Endothelial cell of umbilical vein (primary cell): ENCODE measurements at regions not wholly inside any gene's neighbourhood (a gene's known extent, or its start where the extent isn't known, plus 50 kb on each side); places are given as distances from the start of the nearest gene placed in this dataset.

Experiments
- BruUV-seq: library from RNA; stranded (reverse); fragments of 400-500 nt; replicated peaks from 2 replicates; lab custom pipeline; 2021; lab: Mats Ljungman, UMichigan
- CTCF ChIA-PET: fragments of 300-600, 350-600 bp; sonication (Branson Sonifier 250); formaldehyde crosslinking; loops from one replicate; lab custom pipeline; 2021; ENCODE audit warnings: antibody characterized with exemption, inconsistent platforms; lab: Charles Lee
- POLR2A ChIA-PET: fragments of 300-600, 350-600 bp; sonication (Branson Sonifier 250); formaldehyde crosslinking; loops from one replicate; lab custom pipeline; 2021; ENCODE audit warnings: antibody characterized with exemption, inconsistent platforms; lab: Charles Lee
- DNase-seq: peaks from one replicate; pipeline ENCODE4 v3.0.0-alpha.2; 2011; ENCODE audit warnings: low read depth, low spot score
- FAIRE-seq: peaks from 2 replicates; lab custom pipeline; 2011; peaks lifted over from hg19 to GRCh38; lab: Jason Lieb, UNC
- H2AFZ ChIP-seq: 2 replicates; pipeline ENCODE4 v1.6.0; 2012; ENCODE audit warnings: low read depth, low read length, control low read depth, inconsistent platforms
- H3K27ac ChIP-seq: 2 replicates; pipeline ENCODE4 v1.5.1; 2011; ENCODE audit warnings: low read depth, mild to moderate bottlenecking, control low read depth, low read length, moderate library complexity; ENCODE audit not compliant: insufficient read depth
- H3K27me3 ChIP-seq, 2 experiments: 2 replicates each; pipeline versions ENCODE4 v1.6.0 to v1.6.1; 2011; ENCODE audit warnings: low read length in 2 of 2, mixed read lengths in 1 of 2; ENCODE audit not compliant: control insufficient read depth in 2 of 2, insufficient read depth in 2 of 2
- H3K36me3 ChIP-seq, 2 experiments: 2 replicates in 1 of 2; 3 replicates in 1 of 2; pipeline ENCODE4 v1.5.1; 2011; ENCODE audit warnings: low read length in 2 of 2, mild to moderate bottlenecking in 1 of 2, moderate library complexity in 1 of 2; ENCODE audit not compliant: control insufficient read depth in 2 of 2, insufficient read depth in 2 of 2; ENCODE audit errors: extremely low read depth in 1 of 2
- H3K4me1 ChIP-seq: 3 replicates; pipeline ENCODE4 v1.5.1; 2011; ENCODE audit warnings: mild to moderate bottlenecking, low read length; ENCODE audit not compliant: control insufficient read depth, insufficient read depth; ENCODE audit errors: extremely low read depth
- H3K4me2 ChIP-seq: 2 replicates; pipeline ENCODE4 v1.6.1; 2011; ENCODE audit warnings: low read length, control low read depth, mixed read lengths; ENCODE audit not compliant: insufficient read depth
- H3K4me3 ChIP-seq, 3 experiments: fragments of 200-600 bp in 1 of 3; sonication (generic), shearing (Covaris generic) in 1 of 3; replicated peaks in 1 of 3; 2 replicates each; pipeline ENCODE4 v1.5.1; 2011 to 2016; ENCODE audit warnings: control low read depth in 3 of 3, low read length in 3 of 3, mild to moderate bottlenecking in 2 of 3, inconsistent platforms in 1 of 3, low read depth in 1 of 3, moderate library complexity in 1 of 3; ENCODE audit not compliant: insufficient read depth in 1 of 3
- H3K79me2 ChIP-seq: 2 replicates; pipeline ENCODE4 v1.6.0; 2012; ENCODE audit warnings: low read length, inconsistent platforms; ENCODE audit not compliant: control insufficient read depth, insufficient read depth
- H3K9ac ChIP-seq: replicated peaks from 2 replicates; pipeline ENCODE3; 2011; ENCODE audit warnings: low read length, control low read depth; ENCODE audit not compliant: insufficient read depth; ENCODE audit errors: extremely low read depth
- H3K9me1 ChIP-seq: replicated peaks from 3 replicates; pipeline ENCODE4 v1.6.0; 2011; ENCODE audit warnings: mild to moderate bottlenecking, low read length; ENCODE audit not compliant: control insufficient read depth, insufficient read depth; ENCODE audit errors: extremely low read depth
- H3K9me3 ChIP-seq: replicated peaks from 2 replicates; pipeline ENCODE4 v1.5.1; 2012; ENCODE audit warnings: low read length, inconsistent platforms; ENCODE audit not compliant: control insufficient read depth, insufficient read depth
- H4K20me1 ChIP-seq: replicated peaks from 2 replicates; pipeline ENCODE3; 2011; ENCODE audit warnings: mild to moderate bottlenecking, low read length; ENCODE audit not compliant: control insufficient read depth, insufficient read depth; ENCODE audit errors: extremely low read depth
- CTCF ChIP-seq, 2 donors: IDR thresholded peaks; 1 replicate in 1 of 2; 2 replicates in 1 of 2; pipeline ENCODE4 v1.5.1; 2011; ENCODE audit warnings: low read length in 2 of 2, mild to moderate bottlenecking in 2 of 2, moderate library complexity in 2 of 2, control low read depth in 1 of 2, inconsistent platforms in 1 of 2, low read depth in 1 of 2; ENCODE audit not compliant: insufficient read depth in 1 of 2; ENCODE audit errors: extremely low read depth in 1 of 2
- EZH2 ChIP-seq: IDR thresholded peaks from 2 replicates; pipeline ENCODE4 v1.6.1; 2012; ENCODE audit warnings: borderline replicate concordance, low read depth, mild to moderate bottlenecking, moderate library complexity, low read length, inconsistent platforms; ENCODE audit not compliant: severe bottlenecking
- FOS ChIP-seq: IDR thresholded peaks from 2 replicates; pipeline ENCODE4 v1.6.1; 2011; ENCODE audit warnings: mild to moderate bottlenecking, low read length, moderate library complexity, borderline replicate concordance; ENCODE audit not compliant: insufficient read depth
- GATA2 ChIP-seq: IDR thresholded peaks from 2 replicates; pipeline ENCODE4 v1.7.0; 2011; ENCODE audit warnings: low read depth, mild to moderate bottlenecking, moderate library complexity, mixed read lengths, low read length; ENCODE audit not compliant: insufficient read length, insufficient read depth
- JUN ChIP-seq: IDR thresholded peaks from 2 replicates; pipeline ENCODE4 v1.6.1; 2011; ENCODE audit warnings: borderline replicate concordance, low read depth; ENCODE audit not compliant: insufficient read length, insufficient read depth
- MYC ChIP-seq: IDR thresholded peaks from one replicate; pipeline ENCODE4 v1.6.1; 2011; ENCODE audit warnings: mild to moderate bottlenecking, low read depth, low read length
- POLR2A ChIP-seq: IDR thresholded peaks from 2 replicates; pipeline ENCODE4 v1.6.1; 2012; ENCODE audit warnings: low read depth, mild to moderate bottlenecking, control low read depth, low read length
- POLR2AphosphoS5 ChIP-seq: IDR thresholded peaks from 2 replicates; pipeline ENCODE4 v1.6.1; 2012; ENCODE audit warnings: low read depth, mild to moderate bottlenecking, control low read depth, low read length, moderate library complexity; ENCODE audit not compliant: insufficient read depth
- dilution Hi-C: fragments of 300-500 bp; cut with MboI; formaldehyde crosslinking; loops from one replicate; pipeline ENCODE4 v1.15.0; 2019; ENCODE audit warnings: low sequenced_read_pairs; ENCODE audit not compliant: extremely low pct_ligation_motif_present
- intact Hi-C: fragments of 100-400 bp; cut with micrococcal nuclease; formaldehyde crosslinking; loops from one replicate; pipeline ENCODE4 v1.10.0; 2022
- TF ChIP-seq, protein P1 (sequence below): IDR thresholded peaks from 2 replicates; pipeline ENCODE4 v1.6.1; 2011; ENCODE audit not compliant: insufficient read depth, insufficient read length

- Histone ChIP-seq H3K4me3 (no peak overlapping the region), H3K27me3 (no peaks in the 10 kb centered on the region), H3K4me1 (no peaks in the 10 kb centered on the region), H3K9me3 (no peaks in the 10 kb centered on the region), H3K4me2 (no peak overlapping the region), H3K9me1 (no peaks in the 10 kb centered on the region), H3K27ac (no peak overlapping the region), H4K20me1 (no peaks in the 10 kb centered on the region), H3K9ac (no peak overlapping the region), H3K36me3 (no peaks in the 10 kb centered on the region), H2AFZ (no peak overlapping the region), H3K79me2 (no peaks in the 10 kb centered on the region)
- no peak for FAIRE-seq
- DNase-seq, result no peak
- POLR2A ChIA-PET, result no interaction called here
- BruUV-seq, result no TSS peak
- dilution Hi-C loops, result no loop called here
- intact Hi-C loops, result no loop called here
- no peak for TF ChIP-seq POLR2A
- TF ChIP-seq FOS, result no peak
- TF ChIP-seq POLR2AphosphoS5, result no peak
- TF ChIP-seq EZH2, result no peak
- CTCF ChIA-PET, result no interaction called here
Measured at GRCh38 chr5:152883066-152883775, 478.1 kb upstream of the NMUR2 start.

DNA sequence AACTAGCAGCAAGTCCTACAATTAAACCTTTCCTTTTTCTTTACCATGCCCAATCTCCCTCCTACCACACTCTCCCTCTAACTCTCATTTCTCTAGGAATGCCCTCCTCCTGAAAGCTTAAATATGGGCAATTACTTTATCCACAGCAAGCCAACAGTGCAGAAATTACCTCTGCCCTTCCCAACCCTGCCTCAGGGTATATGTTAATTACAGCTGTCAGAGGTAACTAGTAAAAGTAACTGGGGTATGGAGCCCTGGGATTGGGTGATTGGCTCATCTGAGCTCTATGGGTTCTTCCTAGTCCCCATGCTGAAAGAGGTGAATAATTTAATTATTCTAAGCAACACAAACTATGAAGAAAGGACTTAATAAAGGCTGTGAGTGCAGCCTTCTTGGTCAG, 478.9 kb upstream of the NMUR2 start:
- BruUV-seq, result no TSS peak
- POLR2A ChIA-PET, result no interaction called here
- H3K4me2 ChIP-seq, result no peak overlapping the region
- dilution Hi-C loops (no loop called here), intact Hi-C loops (no loop called here)
- H4K20me1 ChIP-seq, result no peaks in the 10 kb centered on the region
- no peaks in the 10 kb centered on the region for H3K27me3 ChIP-seq
- no peak overlapping the region for H3K27ac ChIP-seq
- CTCF ChIA-PET, result no interaction called here
- no peak overlapping the region for H2AFZ ChIP-seq
- no peak overlapping the region for H3K4me3 ChIP-seq
- DNase-seq (no peak), FAIRE-seq (no peak)
- H3K9me3 ChIP-seq, result no peaks in the 10 kb centered on the region
- TF ChIP-seq POLR2AphosphoS5 (no peak), GATA2 (no peak), JUN (no peak), MYC (no peak), CTCF (IDR thresholded peaks at IDR 0.05; ENCODE audit: extremely low read depth in 1 of 2, insufficient read depth in 1 of 2, low read depth in 1 of 2, low read length in 2 of 2) (no peak), EZH2 (no peak), POLR2A (no peak), FOS (no peak)
- TF ChIP-seq, protein P1, sequence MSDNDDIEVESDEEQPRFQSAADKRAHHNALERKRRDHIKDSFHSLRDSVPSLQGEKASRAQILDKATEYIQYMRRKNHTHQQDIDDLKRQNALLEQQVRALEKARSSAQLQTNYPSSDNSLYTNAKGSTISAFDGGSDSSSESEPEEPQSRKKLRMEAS, result no peak
- no peak overlapping the region for H3K9ac ChIP-seq
- H3K4me1 ChIP-seq, result no peaks in the 10 kb centered on the region
- no peaks in the 10 kb centered on the region for H3K79me2 ChIP-seq
- H3K36me3 ChIP-seq, result no peaks in the 10 kb centered on the region
- no peaks in the 10 kb centered on the region for H3K9me1 ChIP-seq
